ENCODE measurements at regions not wholly inside any gene's neighbourhood (a gene's known extent, or its start where the extent isn't known, plus 50 kb on each side); places are given as distances from the start of the nearest gene placed in this dataset.

DNA sequence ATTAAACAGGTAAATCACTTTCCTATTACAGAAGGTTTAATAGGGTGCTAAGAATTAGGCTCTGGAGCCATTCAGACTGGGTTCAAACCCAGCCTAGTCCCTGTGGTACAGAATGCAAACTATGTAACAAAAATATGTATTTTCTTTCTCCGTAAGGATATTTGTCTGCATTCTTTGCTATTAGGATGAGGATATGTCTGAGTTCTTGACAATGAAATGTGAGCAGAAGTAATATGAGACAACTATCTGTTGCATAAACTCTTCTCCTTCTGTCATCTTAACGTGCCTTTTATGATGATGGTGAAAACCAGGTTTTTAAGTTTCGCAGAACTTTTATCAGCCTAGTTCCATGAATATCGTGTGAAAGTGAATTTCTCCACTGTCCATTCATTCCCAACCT, 1129.1 kb upstream of the ZEB2 start:
- DNase-seq = no peak

GRCh38 chr2:145644820-145645302, 1124.9 kb upstream of the ZEB2 start:
- no peak for DNase-seq

- no peak for DNase-seq
Measured at GRCh38 chr2:145638675-145639074, 1118.8 kb upstream of the ZEB2 start.

DNA sequence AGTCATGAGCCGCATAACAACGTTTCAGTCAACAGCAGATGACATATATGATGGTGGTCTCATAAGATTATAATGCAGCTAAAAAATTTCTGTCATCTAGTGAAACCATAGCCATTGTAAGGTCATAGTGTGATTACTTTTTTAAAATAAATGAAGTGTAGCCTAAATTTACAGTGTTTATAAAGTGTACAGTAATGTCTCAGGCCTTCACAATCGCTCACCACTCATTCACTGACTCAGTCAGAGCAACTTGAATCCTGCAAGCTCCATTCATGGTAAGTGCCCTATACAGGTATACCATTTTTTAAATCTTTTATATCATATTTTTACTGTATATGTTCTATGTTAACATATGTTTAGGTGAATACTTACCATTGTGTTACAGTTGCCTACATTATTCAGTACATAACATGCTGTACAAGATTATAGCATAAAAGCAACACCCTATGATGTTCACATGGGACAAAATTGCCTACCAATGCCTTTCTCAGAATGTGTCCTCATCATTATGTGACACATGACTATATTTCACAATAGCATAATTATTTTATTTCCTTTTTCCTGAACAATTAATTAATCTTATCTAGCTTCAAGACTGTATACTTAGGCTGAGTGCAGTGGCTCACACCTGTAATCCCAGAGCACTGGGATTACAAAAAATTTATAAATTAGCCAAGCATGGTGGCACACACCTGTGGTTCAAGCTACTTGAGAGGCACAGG, 1115.9 kb upstream of the ZEB2 start:
- no peak for DNase-seq

- DNase-seq = no peak
Measured at GRCh38 chr2:145631561-145631960, 1111.6 kb upstream of the ZEB2 start.

- no peak for DNase-seq
Measured at GRCh38 chr2:145626301-145626700, 1106.4 kb upstream of the ZEB2 start.

- no peak for DNase-seq
Measured at GRCh38 chr2:145625111-145625510, 1105.2 kb upstream of the ZEB2 start.

DNA sequence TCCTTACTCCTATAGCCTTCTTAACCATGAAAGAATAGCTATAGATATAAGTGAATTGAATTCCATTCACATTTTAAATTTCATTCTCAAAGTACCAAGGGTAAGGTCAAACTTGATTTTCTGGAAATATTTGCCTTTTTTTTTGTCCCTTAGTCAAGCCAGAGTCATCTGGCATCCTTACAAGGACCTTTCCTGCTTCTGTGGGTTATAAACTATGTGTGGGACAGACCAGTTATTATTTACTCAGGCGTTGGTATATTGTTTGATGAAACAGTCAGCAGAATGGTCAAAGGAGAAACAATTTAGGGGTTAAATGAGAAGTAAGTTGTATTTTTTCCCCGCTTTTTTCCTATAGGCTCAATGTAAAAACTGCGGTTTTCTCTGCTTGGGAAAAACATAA, 1103.2 kb upstream of the ZEB2 start:
- no peak for DNase-seq

DNA sequence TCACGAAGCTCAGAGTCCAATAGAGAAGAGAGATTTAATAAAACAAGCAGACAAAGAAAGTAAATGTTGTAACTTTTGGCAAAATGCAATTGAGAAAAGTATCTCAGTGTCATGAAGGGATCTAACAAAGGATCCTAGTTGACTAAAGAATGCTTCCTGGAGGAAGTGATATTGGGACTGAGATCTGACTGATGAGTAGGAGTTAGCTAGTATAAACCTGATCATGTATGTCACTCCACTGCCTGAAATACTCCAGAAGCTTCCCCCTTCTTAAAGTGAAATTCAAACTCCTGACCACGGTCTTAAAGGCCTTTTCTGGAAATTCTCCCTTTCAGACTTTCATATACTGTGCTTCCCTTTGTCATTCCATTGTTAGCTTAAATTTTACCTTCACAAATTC, 1102.4 kb upstream of the ZEB2 start:
- DNase-seq = no peak

GRCh38 chr2:145617906-145618305, 1098.0 kb upstream of the ZEB2 start:
- DNase-seq = no peak

DNA sequence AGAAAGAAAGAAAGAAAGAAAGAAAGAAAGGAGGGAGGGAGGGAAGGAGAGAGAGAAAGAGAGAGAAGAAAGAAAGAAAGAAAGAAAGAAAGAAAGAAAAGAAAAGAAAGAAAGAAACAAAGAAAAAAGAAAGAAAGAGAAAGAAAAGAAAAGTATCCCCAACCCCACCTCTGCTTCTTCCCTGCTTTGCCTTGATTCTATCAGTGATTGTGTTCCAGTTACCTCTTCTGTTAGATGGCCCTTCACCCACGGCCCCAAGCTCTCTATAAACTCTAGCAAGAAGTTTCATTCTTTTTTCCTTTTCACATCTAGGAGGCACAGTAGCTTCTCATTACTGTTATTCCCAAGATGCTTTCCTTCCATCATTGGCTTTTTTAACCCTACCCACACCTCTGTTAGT, 1097.5 kb upstream of the ZEB2 start:
- DNase-seq = no peak

DNA sequence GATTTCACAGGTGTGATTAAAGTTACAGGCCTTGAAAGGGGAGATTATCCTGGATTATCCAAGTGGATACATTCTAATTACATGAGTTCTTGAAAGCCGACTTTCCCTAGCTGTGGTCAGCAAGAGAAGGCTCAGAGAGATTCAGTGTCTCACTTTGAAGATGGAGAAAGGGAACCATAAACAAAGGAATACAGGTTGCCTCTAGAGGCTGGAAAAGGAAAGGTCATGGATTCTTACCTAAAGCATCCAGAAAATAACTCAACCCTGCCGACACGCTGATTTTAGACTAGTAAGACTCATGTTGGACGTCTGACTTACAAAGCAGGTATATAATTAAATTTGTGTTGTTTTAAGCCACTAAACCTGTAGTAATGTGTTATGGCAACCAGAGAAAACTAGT, 1095.7 kb upstream of the ZEB2 start:
- no peak for DNase-seq

DNA sequence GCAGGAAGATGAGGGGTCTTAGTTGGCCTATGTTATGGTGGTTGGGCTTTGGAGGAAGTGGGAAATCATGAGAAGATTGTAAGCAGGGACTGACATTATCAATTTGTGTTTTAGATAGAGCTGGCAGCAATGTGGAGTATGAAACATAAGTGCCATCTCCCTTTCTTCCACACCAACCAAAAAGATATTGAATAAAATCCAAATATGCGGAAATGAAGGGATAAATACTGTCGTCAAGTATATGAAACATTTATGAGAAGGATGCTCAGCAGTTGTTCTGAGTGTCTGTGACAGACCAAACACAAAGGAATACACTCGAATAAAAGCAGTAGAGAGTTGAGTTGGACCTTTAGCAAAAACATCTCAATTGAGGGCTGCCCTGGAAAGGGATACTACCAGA, 1090.0 kb upstream of the ZEB2 start:
- DNase-seq = no peak

- DNase-seq = no peak
Measured at GRCh38 chr2:145601361-145601925, 1081.5 kb upstream of the ZEB2 start.

DNA sequence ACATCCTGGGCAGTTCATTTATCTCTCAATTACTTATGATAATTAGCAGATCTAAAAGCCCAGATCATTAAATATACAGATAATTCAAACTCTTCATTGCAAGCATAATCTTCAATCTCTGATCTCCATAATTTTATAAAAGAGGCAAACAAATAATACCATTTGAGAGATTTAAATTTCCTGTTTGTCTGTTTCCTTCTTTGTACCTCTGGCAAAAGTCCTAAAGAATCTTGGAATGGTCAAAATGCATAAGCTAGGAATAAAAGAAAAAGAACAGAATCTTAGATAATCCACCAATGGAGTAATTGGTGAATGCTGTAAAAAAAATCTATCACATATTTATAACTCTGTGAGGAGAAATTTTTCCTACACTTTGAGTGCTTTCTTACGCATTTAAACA, 1080.9 kb upstream of the ZEB2 start:
- no peak for DNase-seq

DNA sequence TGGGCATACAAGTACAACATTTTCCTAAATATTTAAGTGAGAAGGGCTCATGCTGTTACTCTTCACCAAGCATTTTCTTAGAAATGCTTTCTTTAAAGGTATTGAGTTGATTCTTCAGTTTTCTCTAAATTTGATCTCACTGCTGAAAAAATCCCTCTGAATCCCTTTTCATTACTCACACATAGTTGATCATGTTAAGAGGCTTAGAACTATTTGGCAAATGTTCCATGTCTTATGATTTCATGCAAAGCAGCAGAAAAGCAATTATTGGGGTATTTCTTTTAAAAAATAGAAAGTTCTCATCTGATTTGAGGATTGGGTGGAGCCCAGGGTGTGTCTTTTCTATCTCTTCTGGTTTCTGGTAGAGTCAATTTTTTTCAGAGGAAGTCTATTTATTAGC, 1079.8 kb upstream of the ZEB2 start:
- no peak for DNase-seq

DNA sequence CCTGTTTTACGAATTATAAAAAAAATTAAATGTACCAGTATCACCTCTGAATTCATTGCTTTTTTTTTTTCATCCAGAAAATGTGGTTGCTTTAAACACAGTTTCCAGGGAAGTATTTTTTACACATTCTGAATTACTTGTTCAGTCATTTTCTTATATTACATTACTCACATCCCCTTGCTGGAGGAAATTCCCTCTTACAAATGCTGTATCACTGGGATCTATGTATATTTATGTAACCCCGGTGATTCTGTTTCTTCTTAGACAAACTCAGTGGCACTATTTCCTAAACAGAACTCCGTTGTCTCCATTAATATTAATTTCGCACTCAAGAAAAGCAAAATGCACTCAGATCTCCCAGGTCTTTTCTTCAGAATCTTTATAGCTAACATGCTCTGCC, 1078.5 kb upstream of the ZEB2 start:
- DNase-seq = no peak

DNA sequence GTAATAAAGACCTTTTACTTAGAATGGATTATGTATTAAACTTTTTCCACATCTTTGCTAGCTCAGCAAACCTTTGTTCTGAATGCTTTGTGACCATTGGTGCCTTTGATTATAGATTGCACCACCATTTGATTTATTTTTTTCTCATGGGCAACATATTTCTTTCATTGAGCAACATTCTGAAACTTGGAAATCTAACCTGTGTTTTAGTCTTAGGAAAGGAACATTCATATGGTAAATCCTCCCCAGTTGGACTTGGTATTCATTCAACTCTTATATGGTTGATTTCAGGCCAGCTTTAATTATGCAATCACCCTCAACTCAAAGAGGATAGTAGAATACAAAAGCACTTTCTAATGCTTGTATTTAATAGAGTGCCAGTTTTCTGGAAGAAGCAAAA, 1077.9 kb upstream of the ZEB2 start:
- no peak for DNase-seq

DNA sequence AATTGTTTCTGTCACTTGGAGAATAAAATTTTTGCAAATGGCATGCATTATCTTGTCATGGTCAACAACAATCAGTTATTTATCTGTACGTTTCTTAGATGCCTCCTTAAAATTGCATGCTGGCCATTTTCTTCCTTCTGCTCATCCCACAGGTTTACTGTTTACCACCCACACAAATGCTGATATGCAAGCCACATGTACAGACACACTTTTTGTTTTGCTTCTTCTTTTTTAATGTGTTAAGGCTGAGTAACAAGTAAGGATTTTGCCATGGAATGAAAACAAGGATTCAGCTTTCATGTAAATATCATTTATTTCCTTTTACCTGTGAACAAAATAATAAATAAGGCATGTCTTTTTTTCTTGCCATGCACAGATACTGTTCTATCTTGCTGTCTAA, 1077.1 kb upstream of the ZEB2 start:
- DNase-seq = no peak

- DNase-seq = no peak
Measured at GRCh38 chr2:145596416-145596815, 1076.5 kb upstream of the ZEB2 start.

DNA sequence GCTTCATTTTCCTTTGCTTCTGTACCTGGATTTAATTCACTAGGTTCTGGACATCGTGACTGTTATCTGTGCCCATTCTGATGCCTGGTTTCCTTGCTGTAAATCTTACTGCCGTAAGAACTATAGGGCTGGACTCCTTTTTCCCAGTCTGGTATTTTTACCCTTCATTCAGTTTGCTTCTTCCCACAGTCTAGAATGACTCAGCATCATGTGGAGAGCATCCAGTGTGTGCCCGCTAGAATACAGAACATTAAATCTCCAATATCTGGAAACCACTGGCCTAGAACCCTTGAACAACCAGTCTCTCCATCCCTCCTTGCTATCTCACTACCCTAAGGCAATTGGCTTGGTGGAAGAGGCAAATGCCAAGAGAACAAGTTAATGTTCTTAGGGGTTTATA, 1075.4 kb upstream of the ZEB2 start:
- DNase-seq = no peak

GRCh38 chr2:145593991-145594614, 1074.2 kb upstream of the ZEB2 start:
- no peak for DNase-seq

- DNase-seq = no peak
Measured at GRCh38 chr2:145593280-145593679, 1073.4 kb upstream of the ZEB2 start.

DNA sequence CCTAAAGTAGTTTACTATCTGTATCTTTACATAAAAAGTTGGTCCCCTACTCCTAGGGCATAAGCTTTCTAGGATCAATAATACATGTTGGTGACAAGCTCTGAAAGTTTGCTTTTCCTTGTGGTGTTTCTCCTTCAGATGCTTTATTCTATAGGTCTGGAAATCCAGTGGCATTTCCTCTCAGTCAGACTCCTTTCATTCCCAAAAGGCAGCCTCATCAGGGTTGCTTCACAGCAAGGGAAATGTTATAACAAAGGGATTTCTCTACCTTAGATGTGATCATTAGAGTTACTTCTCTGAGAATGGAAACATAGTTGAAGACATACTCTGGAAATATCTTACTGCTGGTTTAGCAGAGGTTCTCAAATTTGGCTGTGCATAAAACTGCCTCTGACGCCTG, 1072.4 kb upstream of the ZEB2 start:
- no peak for DNase-seq

Measured in DMS79 treated with DMSO at 0.1 percent for 48 hours (cell line).